ENCODE measurements at regions not wholly inside any gene's neighbourhood (a gene's known extent, or its start where the extent isn't known, plus 50 kb on each side); places are given as distances from the start of the nearest gene placed in this dataset.

DNA sequence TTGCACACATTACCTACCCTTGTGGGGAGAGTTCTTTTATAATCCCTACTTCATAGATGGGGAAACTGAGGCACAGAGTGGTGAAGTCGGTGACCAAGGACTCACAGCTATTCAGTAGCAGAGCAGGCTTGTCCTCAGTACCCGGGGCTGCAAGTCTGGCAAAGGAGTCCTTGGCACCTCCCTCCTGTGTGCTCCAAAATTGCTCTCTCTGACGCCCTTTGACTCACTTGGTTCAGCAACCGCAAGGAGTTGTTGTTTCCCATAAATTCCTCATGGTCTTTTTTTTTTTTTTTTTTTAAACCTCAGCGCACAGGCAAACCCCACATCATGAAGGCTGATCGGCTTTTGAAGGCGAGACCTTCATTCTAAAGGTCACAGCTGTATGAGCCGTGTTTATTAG is 143.2 kb downstream of the CEBPB start:
- TF ChIP-seq, protein P1, sequence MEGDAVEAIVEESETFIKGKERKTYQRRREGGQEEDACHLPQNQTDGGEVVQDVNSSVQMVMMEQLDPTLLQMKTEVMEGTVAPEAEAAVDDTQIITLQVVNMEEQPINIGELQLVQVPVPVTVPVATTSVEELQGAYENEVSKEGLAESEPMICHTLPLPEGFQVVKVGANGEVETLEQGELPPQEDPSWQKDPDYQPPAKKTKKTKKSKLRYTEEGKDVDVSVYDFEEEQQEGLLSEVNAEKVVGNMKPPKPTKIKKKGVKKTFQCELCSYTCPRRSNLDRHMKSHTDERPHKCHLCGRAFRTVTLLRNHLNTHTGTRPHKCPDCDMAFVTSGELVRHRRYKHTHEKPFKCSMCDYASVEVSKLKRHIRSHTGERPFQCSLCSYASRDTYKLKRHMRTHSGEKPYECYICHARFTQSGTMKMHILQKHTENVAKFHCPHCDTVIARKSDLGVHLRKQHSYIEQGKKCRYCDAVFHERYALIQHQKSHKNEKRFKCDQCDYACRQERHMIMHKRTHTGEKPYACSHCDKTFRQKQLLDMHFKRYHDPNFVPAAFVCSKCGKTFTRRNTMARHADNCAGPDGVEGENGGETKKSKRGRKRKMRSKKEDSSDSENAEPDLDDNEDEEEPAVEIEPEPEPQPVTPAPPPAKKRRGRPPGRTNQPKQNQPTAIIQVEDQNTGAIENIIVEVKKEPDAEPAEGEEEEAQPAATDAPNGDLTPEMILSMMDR (IDR thresholded peaks at IDR 0.05 in 4 of 5, conservative IDR thresholded peaks at IDR 0.05 in 1 of 5) = no peak
- TF ChIP-seq POLR2A (IDR thresholded peaks at IDR 0.05) = no peak

Measured in gastrocnemius medialis (tissue), 4 donors.